Muscle of leg (tissue), 3 donors: ENCODE measurements at regions not wholly inside any gene's neighbourhood (a gene's known extent, or its start where the extent isn't known, plus 50 kb on each side); places are given as distances from the start of the nearest gene placed in this dataset.

Experiments
- DNase-seq: peaks from one replicate; pipeline ENCODE4 v3.0.0; 2013
- H3K27ac ChIP-seq: one replicate; pipeline ENCODE4 v1.5.1; 2013; ENCODE audit warnings: mild to moderate bottlenecking, low read length, control low read depth
- H3K27me3 ChIP-seq: one replicate; pipeline ENCODE4 v1.6.1; 2013; ENCODE audit warnings: low read length; ENCODE audit not compliant: control insufficient read depth, insufficient read depth
- H3K36me3 ChIP-seq: one replicate; pipeline ENCODE4 v1.6.1; 2013; ENCODE audit warnings: low read length; ENCODE audit not compliant: control insufficient read depth, insufficient read depth
- H3K4me1 ChIP-seq: one replicate; pipeline ENCODE4 v1.6.1; 2013; ENCODE audit warnings: low read length; ENCODE audit not compliant: control insufficient read depth, insufficient read depth
- H3K4me3 ChIP-seq: one replicate; pipeline ENCODE4 v1.5.1; 2013; ENCODE audit warnings: low read length, control low read depth
- H3K9me3 ChIP-seq: replicated peaks from 2 replicates; pipeline ENCODE4 v1.6.1; 2013; ENCODE audit warnings: low read depth, low read length; ENCODE audit not compliant: control insufficient read depth
- WGBS: methylation state at CpG from one replicate; pipeline ENCODE4 v1.1.5; 2013; ENCODE audit warnings: missing lambda C conversion rate; ENCODE audit not compliant: insufficient coverage; 5-methylcytosine and 5-hydroxymethylcytosine counted together

DNA sequence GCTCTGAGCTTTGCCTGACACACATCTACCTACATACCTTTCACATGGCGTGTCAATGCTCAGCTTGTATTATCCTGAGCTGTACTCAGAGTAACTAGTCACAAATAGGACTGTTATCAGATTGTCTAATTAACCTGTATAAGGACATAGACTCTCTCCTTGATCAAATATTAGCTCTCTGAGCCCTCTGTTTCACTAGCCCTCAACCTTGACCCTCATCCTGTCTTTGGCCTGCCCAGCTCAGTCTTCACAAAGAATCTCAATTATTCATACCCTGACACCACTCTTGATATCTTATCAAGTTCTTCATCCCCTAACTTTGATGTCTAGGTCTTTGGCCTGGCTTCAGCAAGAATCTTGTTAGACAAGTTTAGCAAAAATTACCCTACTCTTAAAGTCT is 320.7 kb upstream of the PCDH7 start:
- no peak for DNase-seq
- Histone ChIP-seq H3K27ac (no peak overlapping the region), H3K27me3 (no peaks in the 10 kb centered on the region), H3K4me1 (no peaks in the 10 kb centered on the region), H3K4me3 (no peak overlapping the region), H3K36me3 (no peaks in the 10 kb centered on the region), H3K9me3 (no peaks in the 10 kb centered on the region)
- no CpG with 5 or more reads among the region's 1 CpG for WGBS

GRCh38 chr4:30402276-30402675 is 317.9 kb upstream of the PCDH7 start:
- Histone ChIP-seq H3K9me3 (peaks cover 6% of the 10 kb centered on the region), H3K36me3 (no peaks in the 10 kb centered on the region), H3K4me3 (no peak overlapping the region), H3K27me3 (no peaks in the 10 kb centered on the region), H3K27ac (no peak overlapping the region), H3K4me1 (no peaks in the 10 kb centered on the region)
- no peak for DNase-seq
- WGBS, result no CpG with 5 or more reads among the region's 2 CpGs

GRCh38 chr4:30413915-30414314 is 306.3 kb upstream of the PCDH7 start:
- Histone ChIP-seq H3K27ac (no peak overlapping the region), H3K36me3 (no peaks in the 10 kb centered on the region), H3K4me3 (no peak overlapping the region), H3K27me3 (no peaks in the 10 kb centered on the region), H3K4me1 (no peaks in the 10 kb centered on the region), H3K9me3 (peaks cover 10% of the 10 kb centered on the region)
- no peak for DNase-seq

DNA sequence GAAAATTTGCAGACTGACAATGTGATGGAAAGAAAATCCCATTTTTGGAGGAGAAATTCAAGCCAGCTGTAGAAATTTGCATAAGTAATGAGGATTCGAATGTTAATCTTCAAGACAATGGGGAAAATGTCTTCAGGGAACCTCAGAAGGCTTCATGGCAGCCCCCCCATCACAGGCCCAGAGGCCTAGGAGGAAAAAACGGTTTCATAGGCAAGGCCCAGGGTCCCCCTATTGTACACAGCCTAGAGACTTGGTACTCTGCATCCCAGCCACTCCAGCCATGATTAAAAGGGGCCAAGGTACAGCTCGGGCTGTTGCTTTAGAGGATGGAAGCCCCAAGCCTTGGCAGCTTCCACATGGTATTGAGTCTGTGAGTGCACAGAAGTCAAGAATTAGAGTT is 303.6 kb upstream of the PCDH7 start:
- WGBS, result 60% methylated on average over 1 of the region's 3 CpGs

DNA sequence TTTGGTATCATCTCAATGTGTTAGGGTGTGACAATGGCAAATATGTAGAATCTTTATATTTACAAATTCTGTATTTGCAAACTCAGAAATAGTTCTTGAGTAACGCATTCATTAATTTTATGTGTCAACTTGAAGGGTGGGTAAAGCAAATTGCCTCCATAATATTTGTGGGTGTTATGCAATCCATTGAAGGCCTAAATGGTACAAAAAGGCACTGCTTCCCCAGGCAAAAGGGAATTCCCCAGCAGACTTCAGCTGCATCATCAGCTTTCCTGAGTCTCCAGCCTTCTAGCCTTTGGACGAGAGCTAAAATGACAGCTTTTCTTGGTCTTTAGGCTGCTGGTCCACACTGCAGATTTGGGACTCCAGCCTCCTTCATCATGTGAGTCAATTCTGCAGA is 292.2 kb upstream of the PCDH7 start:
- no peak for DNase-seq

More for the DNA sequence above, 303.6 kb upstream of the PCDH7 start:
- Histone ChIP-seq H3K27ac (no peak overlapping the region), H3K27me3 (no peaks in the 10 kb centered on the region), H3K9me3 (peaks cover 12% of the 10 kb centered on the region), H3K4me3 (no peak overlapping the region), H3K36me3 (no peaks in the 10 kb centered on the region), H3K4me1 (no peaks in the 10 kb centered on the region)
- no peak for DNase-seq

DNA sequence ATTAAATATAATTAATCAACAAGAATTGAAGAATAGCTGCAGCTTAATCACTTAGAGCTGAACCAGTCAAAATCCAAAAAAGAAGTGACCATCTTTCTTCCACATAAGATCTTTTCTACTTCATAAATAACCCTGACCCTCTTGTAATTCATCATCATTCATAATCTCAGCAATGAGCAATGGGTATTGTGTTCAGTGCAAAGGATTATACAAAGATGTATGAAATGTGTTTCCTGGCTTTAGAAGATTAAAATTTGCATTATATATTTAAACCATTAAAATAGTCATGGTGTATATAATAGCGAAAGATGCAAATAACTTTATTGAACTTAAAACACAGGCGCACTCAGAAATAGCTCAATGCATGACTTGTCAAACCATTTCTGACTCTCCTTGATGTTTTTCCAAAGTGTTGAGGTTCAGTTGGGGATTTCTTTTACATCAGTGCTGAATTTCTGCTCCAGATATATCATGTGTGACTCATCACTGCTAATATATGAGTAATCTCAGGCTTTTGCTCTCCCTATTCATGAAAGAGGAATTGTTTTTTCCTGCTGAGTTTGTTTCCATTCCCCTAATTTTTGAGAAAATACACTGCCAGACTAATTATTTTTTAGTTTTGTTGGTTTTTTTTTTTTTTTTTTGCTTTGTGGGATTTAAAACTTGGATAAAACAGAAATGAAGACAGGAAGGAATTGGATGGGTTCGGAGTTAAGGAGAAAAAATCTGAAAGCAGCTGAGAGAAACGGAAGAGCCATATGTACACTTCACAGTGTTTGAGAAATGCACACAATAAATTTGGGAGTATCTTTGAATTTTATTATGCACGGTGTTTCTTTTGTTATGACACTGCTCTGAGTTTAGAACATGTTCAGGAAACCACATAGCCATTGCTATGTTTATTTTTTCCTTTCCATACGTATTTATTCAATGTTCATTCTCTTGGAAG is 290.1 kb upstream of the PCDH7 start:
- peak; percentile 63 for DNase-seq
- H3K4me3 ChIP-seq, result no peak overlapping the region
- H3K4me1 ChIP-seq, result no peaks in the 10 kb centered on the region
- WGBS, result 30% methylated on average over 2 of the region's 6 CpGs
- H3K36me3 ChIP-seq, result no peaks in the 10 kb centered on the region
- no peak overlapping the region for H3K27ac ChIP-seq
- no peaks in the 10 kb centered on the region for H3K27me3 ChIP-seq
- no peaks in the 10 kb centered on the region for H3K9me3 ChIP-seq

More for the DNA sequence above, 292.2 kb upstream of the PCDH7 start:
- H3K36me3 ChIP-seq, result no peaks in the 10 kb centered on the region
- H3K4me1 ChIP-seq, result no peaks in the 10 kb centered on the region
- no peak overlapping the region for H3K4me3 ChIP-seq
- H3K27ac ChIP-seq, result no peak overlapping the region
- no peaks in the 10 kb centered on the region for H3K9me3 ChIP-seq
- WGBS, result 80% methylated on average over 1 of the region's 2 CpGs
- no peaks in the 10 kb centered on the region for H3K27me3 ChIP-seq

GRCh38 chr4:30434656-30435055 is 285.5 kb upstream of the PCDH7 start:
- H3K4me1 ChIP-seq, result no peaks in the 10 kb centered on the region
- DNase-seq, result no peak
- H3K27me3 ChIP-seq, result no peaks in the 10 kb centered on the region
- H3K9me3 ChIP-seq, result no peaks in the 10 kb centered on the region
- WGBS, result no CpG with 5 or more reads among the region's 2 CpGs
- no peak overlapping the region for H3K4me3 ChIP-seq
- H3K36me3 ChIP-seq, result no peaks in the 10 kb centered on the region
- H3K27ac ChIP-seq, result no peak overlapping the region

- Histone ChIP-seq H3K27ac (no peak overlapping the region), H3K4me1 (no peaks in the 10 kb centered on the region), H3K27me3 (no peaks in the 10 kb centered on the region), H3K9me3 (no peaks in the 10 kb centered on the region), H3K4me3 (no peak overlapping the region), H3K36me3 (no peaks in the 10 kb centered on the region)
- no CpG with 5 or more reads among the region's 1 CpG for WGBS
- no peak for DNase-seq
Observed at GRCh38 chr4:30436394-30436793, 283.8 kb upstream of the PCDH7 start.

GRCh38 chr4:30437316-30437715 is 282.9 kb upstream of the PCDH7 start:
- WGBS, result 64% methylated on average over 1 of the region's 3 CpGs
- Histone ChIP-seq H3K4me3 (no peak overlapping the region), H3K9me3 (no peaks in the 10 kb centered on the region), H3K27ac (no peak overlapping the region), H3K27me3 (no peaks in the 10 kb centered on the region), H3K36me3 (no peaks in the 10 kb centered on the region), H3K4me1 (no peaks in the 10 kb centered on the region)
- DNase-seq, result no peak

GRCh38 chr4:30443289-30443688 is 276.9 kb upstream of the PCDH7 start:
- no peaks in the 10 kb centered on the region for H3K27me3 ChIP-seq
- no peaks in the 10 kb centered on the region for H3K36me3 ChIP-seq
- H3K4me3 ChIP-seq, result no peak overlapping the region
- 29% methylated on average over 1 of the region's 2 CpGs for WGBS
- H3K9me3 ChIP-seq, result no peaks in the 10 kb centered on the region
- H3K27ac ChIP-seq, result no peak overlapping the region
- no peak for DNase-seq
- no peaks in the 10 kb centered on the region for H3K4me1 ChIP-seq

DNA sequence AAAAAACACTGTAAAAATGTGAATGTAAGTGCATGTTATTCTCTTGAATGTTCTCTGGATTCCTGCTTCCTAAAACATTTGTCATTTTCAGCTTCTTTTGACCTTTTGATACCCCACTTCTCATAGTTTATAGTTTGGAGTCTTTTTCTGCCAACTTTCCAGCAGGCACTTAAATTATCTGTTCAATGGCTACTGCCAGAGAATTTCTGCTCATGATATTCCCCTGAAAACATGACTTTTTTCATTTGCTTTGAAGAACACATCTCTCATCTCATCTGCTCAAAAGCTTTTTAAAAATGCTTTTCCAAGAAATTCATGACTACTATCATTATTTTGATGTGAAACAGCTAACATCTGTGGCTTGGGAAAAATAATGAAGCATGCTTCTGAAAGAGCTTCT is 269.7 kb upstream of the PCDH7 start:
- Histone ChIP-seq H3K4me1 (no peaks in the 10 kb centered on the region), H3K9me3 (no peaks in the 10 kb centered on the region), H3K27ac (no peak overlapping the region), H3K36me3 (no peaks in the 10 kb centered on the region), H3K4me3 (no peak overlapping the region), H3K27me3 (no peaks in the 10 kb centered on the region)
- peak; percentile 73 for DNase-seq
